ENCODE measurements at regions not wholly inside any gene's neighbourhood (a gene's known extent, or its start where the extent isn't known, plus 50 kb on each side); places are given as distances from the start of the nearest gene placed in this dataset.

GRCh38 chr17:73724990-73725389 lies 80.7 kb upstream of the SDK2 start:
- Mint-ChIP-seq H3K4me3 (no peak overlapping the region), H3K27me3 (ENCODE audit: low read depth) (peaks cover 9% of the 10 kb centered on the region), H3K27ac (no peak overlapping the region), H3K9me3 (peaks cover 10% of the 10 kb centered on the region), H3K4me1 (peaks cover 4% of the 10 kb centered on the region), H3K36me3 (no peaks in the 10 kb centered on the region)
- TF ChIP-seq ZNF232 (CRISPR knock-in tag; IDR thresholded peaks at IDR 0.05), result no peak
- TF ChIP-seq, protein P1, sequence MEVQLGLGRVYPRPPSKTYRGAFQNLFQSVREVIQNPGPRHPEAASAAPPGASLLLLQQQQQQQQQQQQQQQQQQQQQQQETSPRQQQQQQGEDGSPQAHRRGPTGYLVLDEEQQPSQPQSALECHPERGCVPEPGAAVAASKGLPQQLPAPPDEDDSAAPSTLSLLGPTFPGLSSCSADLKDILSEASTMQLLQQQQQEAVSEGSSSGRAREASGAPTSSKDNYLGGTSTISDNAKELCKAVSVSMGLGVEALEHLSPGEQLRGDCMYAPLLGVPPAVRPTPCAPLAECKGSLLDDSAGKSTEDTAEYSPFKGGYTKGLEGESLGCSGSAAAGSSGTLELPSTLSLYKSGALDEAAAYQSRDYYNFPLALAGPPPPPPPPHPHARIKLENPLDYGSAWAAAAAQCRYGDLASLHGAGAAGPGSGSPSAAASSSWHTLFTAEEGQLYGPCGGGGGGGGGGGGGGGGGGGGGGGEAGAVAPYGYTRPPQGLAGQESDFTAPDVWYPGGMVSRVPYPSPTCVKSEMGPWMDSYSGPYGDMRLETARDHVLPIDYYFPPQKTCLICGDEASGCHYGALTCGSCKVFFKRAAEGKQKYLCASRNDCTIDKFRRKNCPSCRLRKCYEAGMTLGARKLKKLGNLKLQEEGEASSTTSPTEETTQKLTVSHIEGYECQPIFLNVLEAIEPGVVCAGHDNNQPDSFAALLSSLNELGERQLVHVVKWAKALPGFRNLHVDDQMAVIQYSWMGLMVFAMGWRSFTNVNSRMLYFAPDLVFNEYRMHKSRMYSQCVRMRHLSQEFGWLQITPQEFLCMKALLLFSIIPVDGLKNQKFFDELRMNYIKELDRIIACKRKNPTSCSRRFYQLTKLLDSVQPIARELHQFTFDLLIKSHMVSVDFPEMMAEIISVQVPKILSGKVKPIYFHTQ (CRISPR knock-in tag; IDR thresholded peaks at IDR 0.05), result no peak
- TF ChIP-seq ARID4B (CRISPR knock-in tag; IDR thresholded peaks at IDR 0.05; ENCODE audit: borderline replicate concordance), result no peak
- TF ChIP-seq NR3C1 (CRISPR knock-in tag; conservative IDR thresholded peaks at IDR 0.05; ENCODE audit: low read depth), result no peak
- no peak for TF ChIP-seq AFF4 (CRISPR knock-in tag; IDR thresholded peaks at IDR 0.05; ENCODE audit: borderline replicate concordance)
- TF ChIP-seq ZNF671 (CRISPR knock-in tag; IDR thresholded peaks at IDR 0.05), result no peak
- TF ChIP-seq FOXJ3 (CRISPR knock-in tag; IDR thresholded peaks at IDR 0.05; ENCODE audit: borderline replicate concordance), result no peak
- TF ChIP-seq, protein P2, sequence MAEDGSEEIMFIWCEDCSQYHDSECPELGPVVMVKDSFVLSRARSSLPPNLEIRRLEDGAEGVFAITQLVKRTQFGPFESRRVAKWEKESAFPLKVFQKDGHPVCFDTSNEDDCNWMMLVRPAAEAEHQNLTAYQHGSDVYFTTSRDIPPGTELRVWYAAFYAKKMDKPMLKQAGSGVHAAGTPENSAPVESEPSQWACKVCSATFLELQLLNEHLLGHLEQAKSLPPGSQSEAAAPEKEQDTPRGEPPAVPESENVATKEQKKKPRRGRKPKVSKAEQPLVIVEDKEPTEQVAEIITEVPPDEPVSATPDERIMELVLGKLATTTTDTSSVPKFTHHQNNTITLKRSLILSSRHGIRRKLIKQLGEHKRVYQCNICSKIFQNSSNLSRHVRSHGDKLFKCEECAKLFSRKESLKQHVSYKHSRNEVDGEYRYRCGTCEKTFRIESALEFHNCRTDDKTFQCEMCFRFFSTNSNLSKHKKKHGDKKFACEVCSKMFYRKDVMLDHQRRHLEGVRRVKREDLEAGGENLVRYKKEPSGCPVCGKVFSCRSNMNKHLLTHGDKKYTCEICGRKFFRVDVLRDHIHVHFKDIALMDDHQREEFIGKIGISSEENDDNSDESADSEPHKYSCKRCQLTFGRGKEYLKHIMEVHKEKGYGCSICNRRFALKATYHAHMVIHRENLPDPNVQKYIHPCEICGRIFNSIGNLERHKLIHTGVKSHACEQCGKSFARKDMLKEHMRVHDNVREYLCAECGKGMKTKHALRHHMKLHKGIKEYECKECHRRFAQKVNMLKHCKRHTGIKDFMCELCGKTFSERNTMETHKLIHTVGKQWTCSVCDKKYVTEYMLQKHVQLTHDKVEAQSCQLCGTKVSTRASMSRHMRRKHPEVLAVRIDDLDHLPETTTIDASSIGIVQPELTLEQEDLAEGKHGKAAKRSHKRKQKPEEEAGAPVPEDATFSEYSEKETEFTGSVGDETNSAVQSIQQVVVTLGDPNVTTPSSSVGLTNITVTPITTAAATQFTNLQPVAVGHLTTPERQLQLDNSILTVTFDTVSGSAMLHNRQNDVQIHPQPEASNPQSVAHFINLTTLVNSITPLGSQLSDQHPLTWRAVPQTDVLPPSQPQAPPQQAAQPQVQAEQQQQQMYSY (CRISPR knock-in tag; IDR thresholded peaks at IDR 0.05), result no peak
- TF ChIP-seq JUN (CRISPR knock-in tag; IDR thresholded peaks at IDR 0.05), result no peak
- TF ChIP-seq, protein P3, sequence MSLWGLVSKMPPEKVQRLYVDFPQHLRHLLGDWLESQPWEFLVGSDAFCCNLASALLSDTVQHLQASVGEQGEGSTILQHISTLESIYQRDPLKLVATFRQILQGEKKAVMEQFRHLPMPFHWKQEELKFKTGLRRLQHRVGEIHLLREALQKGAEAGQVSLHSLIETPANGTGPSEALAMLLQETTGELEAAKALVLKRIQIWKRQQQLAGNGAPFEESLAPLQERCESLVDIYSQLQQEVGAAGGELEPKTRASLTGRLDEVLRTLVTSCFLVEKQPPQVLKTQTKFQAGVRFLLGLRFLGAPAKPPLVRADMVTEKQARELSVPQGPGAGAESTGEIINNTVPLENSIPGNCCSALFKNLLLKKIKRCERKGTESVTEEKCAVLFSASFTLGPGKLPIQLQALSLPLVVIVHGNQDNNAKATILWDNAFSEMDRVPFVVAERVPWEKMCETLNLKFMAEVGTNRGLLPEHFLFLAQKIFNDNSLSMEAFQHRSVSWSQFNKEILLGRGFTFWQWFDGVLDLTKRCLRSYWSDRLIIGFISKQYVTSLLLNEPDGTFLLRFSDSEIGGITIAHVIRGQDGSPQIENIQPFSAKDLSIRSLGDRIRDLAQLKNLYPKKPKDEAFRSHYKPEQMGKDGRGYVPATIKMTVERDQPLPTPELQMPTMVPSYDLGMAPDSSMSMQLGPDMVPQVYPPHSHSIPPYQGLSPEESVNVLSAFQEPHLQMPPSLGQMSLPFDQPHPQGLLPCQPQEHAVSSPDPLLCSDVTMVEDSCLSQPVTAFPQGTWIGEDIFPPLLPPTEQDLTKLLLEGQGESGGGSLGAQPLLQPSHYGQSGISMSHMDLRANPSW (CRISPR knock-in tag; conservative IDR thresholded peaks at IDR 0.05; ENCODE audit: low read depth), result no peak
- no peak for TF ChIP-seq ZBTB43 (CRISPR knock-in tag; IDR thresholded peaks at IDR 0.05)
- TF ChIP-seq FOXK1 (CRISPR knock-in tag; IDR thresholded peaks at IDR 0.05), result no peak
- TF ChIP-seq RORB (CRISPR knock-in tag; IDR thresholded peaks at IDR 0.05), result no peak
- ATAC-seq (no peak), DNase-seq (ENCODE audit: low spot score) (no peak)
- ChIA-PET POLR2A (no interaction called here), CTCF (no interaction called here)
